ENCODE measurements at regions not wholly inside any gene's neighbourhood (a gene's known extent, or its start where the extent isn't known, plus 50 kb on each side); places are given as distances from the start of the nearest gene placed in this dataset.

DNA sequence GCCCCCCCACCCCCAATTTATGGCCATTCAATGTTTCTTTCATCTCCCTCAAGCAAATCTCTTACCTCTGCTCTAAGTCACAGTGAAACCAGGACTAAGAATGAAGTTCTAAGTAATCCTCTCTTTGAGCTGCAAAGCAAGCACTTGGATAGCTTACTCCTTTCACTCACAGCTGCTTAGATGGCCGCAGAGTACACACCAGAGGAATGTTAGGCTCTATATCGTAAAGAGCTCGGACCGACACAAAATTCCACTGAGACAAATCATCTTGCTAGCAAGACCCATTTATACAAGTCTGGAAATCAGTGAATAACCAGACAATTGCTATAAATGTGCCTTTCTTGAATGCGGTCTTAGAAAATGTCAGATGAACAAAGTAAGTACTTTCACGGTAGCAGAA lies 135.0 kb downstream of the IDS start:
- H3K36me3 Mint-ChIP-seq: no peaks in the 10 kb centered on the region
- Histone ChIP-seq H3K4me2 (no peak overlapping the region), H2AFZ (replicated peaks) (no peak overlapping the region), H3K4me1 (no peaks in the 10 kb centered on the region), H3K27ac (no peak overlapping the region), H3K79me2 (ENCODE audit: low read depth) (no peaks in the 10 kb centered on the region), H3K4me3 (no peak overlapping the region), H3K27me3 (no peaks in the 10 kb centered on the region), H3K36me3 (no peaks in the 10 kb centered on the region), H4K20me1 (ENCODE audit: low read depth) (no peaks in the 10 kb centered on the region), H3K9me3 (ENCODE audit: low read depth) (no peaks in the 10 kb centered on the region), H3F3A (ENCODE audit: low read depth) (no peaks in the 10 kb centered on the region), H3K9ac (no peak overlapping the region)
- H3K27me3 Mint-ChIP-seq (ENCODE audit: insufficient read depth, low read depth): peaks cover 2% of the 10 kb centered on the region
- peaks cover 10% of the 10 kb centered on the region for H3K9me3 Mint-ChIP-seq
- H3K4me3 Mint-ChIP-seq: no peak overlapping the region
- no peak overlapping the region for H3K27ac Mint-ChIP-seq
- H3K4me1 Mint-ChIP-seq: peaks cover 5% of the 10 kb centered on the region
- DNase-seq (ENCODE audit: low spot score): no peak
- no peak for TF ChIP-seq EZH2phosphoT487 (IDR thresholded peaks at IDR 0.05)
- no peak for TF ChIP-seq EZH2 (IDR thresholded peaks at IDR 0.05)
- TF ChIP-seq, protein P1, sequence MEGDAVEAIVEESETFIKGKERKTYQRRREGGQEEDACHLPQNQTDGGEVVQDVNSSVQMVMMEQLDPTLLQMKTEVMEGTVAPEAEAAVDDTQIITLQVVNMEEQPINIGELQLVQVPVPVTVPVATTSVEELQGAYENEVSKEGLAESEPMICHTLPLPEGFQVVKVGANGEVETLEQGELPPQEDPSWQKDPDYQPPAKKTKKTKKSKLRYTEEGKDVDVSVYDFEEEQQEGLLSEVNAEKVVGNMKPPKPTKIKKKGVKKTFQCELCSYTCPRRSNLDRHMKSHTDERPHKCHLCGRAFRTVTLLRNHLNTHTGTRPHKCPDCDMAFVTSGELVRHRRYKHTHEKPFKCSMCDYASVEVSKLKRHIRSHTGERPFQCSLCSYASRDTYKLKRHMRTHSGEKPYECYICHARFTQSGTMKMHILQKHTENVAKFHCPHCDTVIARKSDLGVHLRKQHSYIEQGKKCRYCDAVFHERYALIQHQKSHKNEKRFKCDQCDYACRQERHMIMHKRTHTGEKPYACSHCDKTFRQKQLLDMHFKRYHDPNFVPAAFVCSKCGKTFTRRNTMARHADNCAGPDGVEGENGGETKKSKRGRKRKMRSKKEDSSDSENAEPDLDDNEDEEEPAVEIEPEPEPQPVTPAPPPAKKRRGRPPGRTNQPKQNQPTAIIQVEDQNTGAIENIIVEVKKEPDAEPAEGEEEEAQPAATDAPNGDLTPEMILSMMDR (IDR thresholded peaks at IDR 0.05): no peak

DNA sequence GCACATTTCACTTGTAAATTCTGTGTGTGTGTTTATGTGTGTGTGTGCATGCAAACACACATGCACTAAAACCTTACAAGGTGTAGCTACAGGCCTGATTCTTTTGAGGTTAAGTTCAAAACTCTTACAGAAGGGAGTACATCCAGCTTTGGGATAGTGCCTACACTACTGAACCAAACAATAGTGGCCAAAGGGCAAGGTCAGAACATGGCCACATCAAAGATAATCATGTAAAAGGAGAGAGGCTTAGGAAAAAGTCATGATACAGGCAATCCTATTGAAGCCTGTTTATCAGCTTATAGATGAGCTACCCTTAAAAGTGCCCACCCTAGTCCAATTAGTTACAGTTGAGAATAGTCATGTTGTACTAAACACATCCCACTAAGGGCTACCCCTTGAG lies 139.6 kb downstream of the IDS start:
- Histone ChIP-seq H2AFZ (replicated peaks) (no peak overlapping the region), H3K27ac (no peak overlapping the region), H3K4me3 (no peak overlapping the region), H3K36me3 (no peaks in the 10 kb centered on the region), H3F3A (ENCODE audit: low read depth) (no peaks in the 10 kb centered on the region), H3K4me2 (no peak overlapping the region), H4K20me1 (ENCODE audit: low read depth) (no peaks in the 10 kb centered on the region), H3K9me3 (ENCODE audit: low read depth) (no peaks in the 10 kb centered on the region), H3K9ac (no peak overlapping the region), H3K79me2 (ENCODE audit: low read depth) (no peaks in the 10 kb centered on the region), H3K4me1 (no peaks in the 10 kb centered on the region), H3K27me3 (no peaks in the 10 kb centered on the region)
- H3K27ac Mint-ChIP-seq: no peak overlapping the region
- TF ChIP-seq EZH2phosphoT487 (IDR thresholded peaks at IDR 0.05): no peak
- TF ChIP-seq, protein P1 (IDR thresholded peaks at IDR 0.05): no peak
- no peak for TF ChIP-seq EZH2 (IDR thresholded peaks at IDR 0.05)
- peaks cover 2% of the 10 kb centered on the region for H3K27me3 Mint-ChIP-seq (ENCODE audit: insufficient read depth, low read depth)
- peaks cover 3% of the 10 kb centered on the region for H3K4me1 Mint-ChIP-seq
- H3K36me3 Mint-ChIP-seq: no peaks in the 10 kb centered on the region
- H3K9me3 Mint-ChIP-seq: peaks cover 10% of the 10 kb centered on the region
- DNase-seq (ENCODE audit: low spot score): no peak
- no peak overlapping the region for H3K4me3 Mint-ChIP-seq

DNA sequence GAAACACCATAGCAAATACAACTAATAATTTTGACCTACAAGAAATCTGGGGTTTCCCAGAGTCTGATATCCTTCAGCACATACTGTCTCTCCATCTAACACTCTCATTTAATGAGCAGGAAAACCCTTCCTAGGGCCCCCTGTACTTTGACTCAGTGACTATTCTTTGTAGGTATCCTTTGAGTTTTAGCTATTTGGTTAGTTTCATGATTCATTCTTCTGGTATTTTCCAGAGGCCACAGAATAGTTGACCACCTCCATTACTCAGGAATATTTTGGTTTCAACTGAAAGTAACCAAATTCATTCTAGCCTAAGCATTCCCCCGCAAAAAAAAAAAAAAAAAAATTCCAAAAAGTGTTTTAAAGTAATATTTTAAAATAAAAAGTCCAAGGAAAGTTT lies 140.0 kb downstream of the IDS start:
- Histone ChIP-seq H3K27ac (no peak overlapping the region), H3K4me3 (no peak overlapping the region), H3K9ac (no peak overlapping the region), H3K4me2 (no peak overlapping the region), H4K20me1 (ENCODE audit: low read depth) (no peaks in the 10 kb centered on the region), H3K27me3 (no peaks in the 10 kb centered on the region), H3K4me1 (no peaks in the 10 kb centered on the region), H3K9me3 (ENCODE audit: low read depth) (no peaks in the 10 kb centered on the region), H3K79me2 (ENCODE audit: low read depth) (no peaks in the 10 kb centered on the region), H3K36me3 (no peaks in the 10 kb centered on the region), H3F3A (ENCODE audit: low read depth) (no peaks in the 10 kb centered on the region), H2AFZ (replicated peaks) (no peak overlapping the region)
- DNase-seq (ENCODE audit: low spot score): no peak
- peaks cover 10% of the 10 kb centered on the region for H3K9me3 Mint-ChIP-seq
- TF ChIP-seq EZH2 (IDR thresholded peaks at IDR 0.05): no peak
- TF ChIP-seq EZH2phosphoT487 (IDR thresholded peaks at IDR 0.05): no peak
- TF ChIP-seq, protein P1 (IDR thresholded peaks at IDR 0.05): no peak
- H3K27me3 Mint-ChIP-seq (ENCODE audit: insufficient read depth, low read depth): peaks cover 2% of the 10 kb centered on the region
- H3K4me1 Mint-ChIP-seq: peaks cover 3% of the 10 kb centered on the region
- no peak overlapping the region for H3K4me3 Mint-ChIP-seq
- H3K36me3 Mint-ChIP-seq: no peaks in the 10 kb centered on the region
- H3K27ac Mint-ChIP-seq: no peak overlapping the region

Data from neural progenitor cell (in vitro differentiated cells).